ENCODE measurements at regions not wholly inside any gene's neighbourhood (a gene's known extent, or its start where the extent isn't known, plus 50 kb on each side); places are given as distances from the start of the nearest gene placed in this dataset.
A peak's percentile ranks its signal among the peaks of the same experiment; 100 is the strongest.

GRCh38 chr1:222463059-222463730 lies 84.7 kb downstream of the HHIPL2 start:
- no peak for DNase-seq
- Histone ChIP-seq H3K4me3 (no peak overlapping the region), H3K27ac (no peak overlapping the region), H3K27me3 (no peaks in the 10 kb centered on the region), H3K9me3 (no peaks in the 10 kb centered on the region), H3K36me3 (no peaks in the 10 kb centered on the region), H3K4me1 (peaks cover 0 to 15% of the 10 kb centered on the region in 2 donors)
- no peak for TF ChIP-seq POLR2A (IDR thresholded peaks at IDR 0.05)
- TF ChIP-seq, protein P1, sequence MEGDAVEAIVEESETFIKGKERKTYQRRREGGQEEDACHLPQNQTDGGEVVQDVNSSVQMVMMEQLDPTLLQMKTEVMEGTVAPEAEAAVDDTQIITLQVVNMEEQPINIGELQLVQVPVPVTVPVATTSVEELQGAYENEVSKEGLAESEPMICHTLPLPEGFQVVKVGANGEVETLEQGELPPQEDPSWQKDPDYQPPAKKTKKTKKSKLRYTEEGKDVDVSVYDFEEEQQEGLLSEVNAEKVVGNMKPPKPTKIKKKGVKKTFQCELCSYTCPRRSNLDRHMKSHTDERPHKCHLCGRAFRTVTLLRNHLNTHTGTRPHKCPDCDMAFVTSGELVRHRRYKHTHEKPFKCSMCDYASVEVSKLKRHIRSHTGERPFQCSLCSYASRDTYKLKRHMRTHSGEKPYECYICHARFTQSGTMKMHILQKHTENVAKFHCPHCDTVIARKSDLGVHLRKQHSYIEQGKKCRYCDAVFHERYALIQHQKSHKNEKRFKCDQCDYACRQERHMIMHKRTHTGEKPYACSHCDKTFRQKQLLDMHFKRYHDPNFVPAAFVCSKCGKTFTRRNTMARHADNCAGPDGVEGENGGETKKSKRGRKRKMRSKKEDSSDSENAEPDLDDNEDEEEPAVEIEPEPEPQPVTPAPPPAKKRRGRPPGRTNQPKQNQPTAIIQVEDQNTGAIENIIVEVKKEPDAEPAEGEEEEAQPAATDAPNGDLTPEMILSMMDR (IDR thresholded peaks at IDR 0.05 in 4 of 5, conservative IDR thresholded peaks at IDR 0.05 in 1 of 5): no peak
- ATAC-seq: no peak
- intact Hi-C loops (cut with DNase I; ENCODE audit: low total_unique reads) (loop anchor here (10.0 kb wide), 1 partner anchor 1588 kb away; the partner anchor contains the start of gene HLX), in situ Hi-C loops (cut with MboI; ENCODE audit: low sequenced_read_pairs in 4 of 4) (loop anchor here (5.0 to 25.0 kb wide), 5 partner anchors 169 to 1601 kb away; partner anchors contain the start of gene DUSP10 (in 2 of the 4))

GRCh38 chr1:222462601-222463000 lies 85.3 kb downstream of the HHIPL2 start:
- intact Hi-C loops (cut with DNase I; ENCODE audit: low total_unique reads) (loop anchor here (10.0 kb wide), 1 partner anchor 1588 kb away; the partner anchor contains the start of gene HLX), in situ Hi-C loops (cut with MboI; ENCODE audit: low sequenced_read_pairs in 4 of 4) (loop anchor here (5.0 to 25.0 kb wide), 5 partner anchors 170 to 1600 kb away; partner anchors contain the start of gene DUSP10 (in 2 of the 4))
- ATAC-seq (no peak), DNase-seq (no peak)
- H3K27me3 ChIP-seq: no peaks in the 10 kb centered on the region
- H3K4me3 ChIP-seq: no peak overlapping the region
- no peak overlapping the region for H3K27ac ChIP-seq
- H3K4me1 ChIP-seq: peaks cover 0 to 15% of the 10 kb centered on the region in 2 donors
- no peaks in the 10 kb centered on the region for H3K36me3 ChIP-seq
- TF ChIP-seq, protein P1 (IDR thresholded peaks at IDR 0.05 in 4 of 5, conservative IDR thresholded peaks at IDR 0.05 in 1 of 5): no peak
- no peak for TF ChIP-seq POLR2A (IDR thresholded peaks at IDR 0.05)
- no peaks in the 10 kb centered on the region for H3K9me3 ChIP-seq

GRCh38 chr1:222461941-222462340 lies 86.0 kb downstream of the HHIPL2 start:
- H3K9me3 ChIP-seq: no peaks in the 10 kb centered on the region
- DNase-seq (no peak), ATAC-seq (no peak)
- no peak overlapping the region for H3K4me3 ChIP-seq
- intact Hi-C loops (cut with DNase I; ENCODE audit: low total_unique reads): loop anchor here (10.0 kb wide), 1 partner anchor 1587 kb away; the partner anchor contains the start of gene HLX
- no peaks in the 10 kb centered on the region for H3K27me3 ChIP-seq
- H3K4me1 ChIP-seq: peaks cover 0 to 15% of the 10 kb centered on the region in 2 donors
- TF ChIP-seq, protein P1 (IDR thresholded peaks at IDR 0.05 in 4 of 5, conservative IDR thresholded peaks at IDR 0.05 in 1 of 5): no peak
- no peak for TF ChIP-seq POLR2A (IDR thresholded peaks at IDR 0.05)
- in situ Hi-C loops (cut with MboI; ENCODE audit: low sequenced_read_pairs in 4 of 4): loop anchor here (5.0 to 25.0 kb wide), 5 partner anchors 170 to 1600 kb away; partner anchors contain the start of gene DUSP10 (in 2 of the 4)
- no peak overlapping the region for H3K27ac ChIP-seq
- no peaks in the 10 kb centered on the region for H3K36me3 ChIP-seq

GRCh38 chr1:222459652-222460051 lies 88.3 kb downstream of the HHIPL2 start:
- Histone ChIP-seq H3K9me3 (no peaks in the 10 kb centered on the region), H3K4me3 (no peak overlapping the region), H3K27me3 (no peaks in the 10 kb centered on the region), H3K36me3 (no peaks in the 10 kb centered on the region), H3K27ac (peak overlapping the region in 1 of 4 donors; percentile 61), H3K4me1 (peaks cover 8 to 21% of the 10 kb centered on the region in 2 donors)
- intact Hi-C loops (cut with DNase I; ENCODE audit: low total_unique reads): loop anchor here (5.0 to 10.0 kb wide), 4 partner anchors 362 to 1585 kb away; partner anchors contain the start of genes DUSP10 and HLX
- in situ Hi-C loops (cut with MboI; ENCODE audit: low sequenced_read_pairs in 4 of 4): loop anchor here (5.0 to 25.0 kb wide), 6 partner anchors 173 to 1597 kb away; partner anchors contain the start of gene DUSP10 (in 2 of the 4)
- TF ChIP-seq, protein P1 (IDR thresholded peaks at IDR 0.05 in 4 of 5, conservative IDR thresholded peaks at IDR 0.05 in 1 of 5): no peak
- TF ChIP-seq POLR2A (IDR thresholded peaks at IDR 0.05): no peak
- ATAC-seq (peak in 1 of 2 donors; percentile 60), DNase-seq (no peak)
